Type B pancreatic cell (in vitro differentiated cells): ENCODE measurements at regions not wholly inside any gene's neighbourhood (a gene's known extent, or its start where the extent isn't known, plus 50 kb on each side); places are given as distances from the start of the nearest gene placed in this dataset.
A peak's percentile ranks its signal among the peaks of the same experiment; 100 is the strongest.

Experiments
- DNase-seq: peaks from one replicate; pipeline ENCODE4 v3.0.0; 2021; ENCODE audit warnings: mixed read lengths; ENCODE audit not compliant: unreplicated experiment; ENCODE audit errors: extremely low spot score
- H3K27ac Mint-ChIP-seq: 2 replicates; pipeline ENCODE4 v1.8.0; 2021; ENCODE audit warnings: mild to moderate bottlenecking, mixed read lengths
- H3K27me3 Mint-ChIP-seq: 2 replicates; pipeline ENCODE4 v1.8.0; 2021; ENCODE audit warnings: mixed read lengths
- H3K36me3 Mint-ChIP-seq: 2 replicates; pipeline ENCODE4 v1.8.0; 2021; ENCODE audit warnings: mixed read lengths
- H3K4me1 Mint-ChIP-seq: one replicate; pipeline ENCODE4 v1.8.0; 2021; ENCODE audit warnings: mixed read lengths; ENCODE audit not compliant: unreplicated experiment
- H3K4me3 Mint-ChIP-seq: 2 replicates; pipeline ENCODE4 v1.8.0; 2021; ENCODE audit warnings: mild to moderate bottlenecking, mixed read lengths
- H3K9me3 Mint-ChIP-seq: 2 replicates; pipeline ENCODE4 v1.8.0; 2021; ENCODE audit warnings: mixed read lengths
- CTCF ChIP-seq: fragments of 200-600 bp; sonication (generic); conservative IDR thresholded peaks from 2 replicates; pipeline ENCODE4 v1.5.0; 2021; ENCODE audit warnings: antibody characterized with exemption, mild to moderate bottlenecking

GRCh38 chr7:149622444-149623210, 125.0 kb upstream of the ZNF746 start:
- Mint-ChIP-seq H3K4me1 (peaks cover 33% of the 10 kb centered on the region), H3K27me3 (no peaks in the 10 kb centered on the region), H3K4me3 (peak overlapping the region; percentile 98), H3K9me3 (no peaks in the 10 kb centered on the region), H3K27ac (no peak overlapping the region), H3K36me3 (peaks cover 10% of the 10 kb centered on the region)
- no peak for TF ChIP-seq CTCF
- no peak for DNase-seq

DNA sequence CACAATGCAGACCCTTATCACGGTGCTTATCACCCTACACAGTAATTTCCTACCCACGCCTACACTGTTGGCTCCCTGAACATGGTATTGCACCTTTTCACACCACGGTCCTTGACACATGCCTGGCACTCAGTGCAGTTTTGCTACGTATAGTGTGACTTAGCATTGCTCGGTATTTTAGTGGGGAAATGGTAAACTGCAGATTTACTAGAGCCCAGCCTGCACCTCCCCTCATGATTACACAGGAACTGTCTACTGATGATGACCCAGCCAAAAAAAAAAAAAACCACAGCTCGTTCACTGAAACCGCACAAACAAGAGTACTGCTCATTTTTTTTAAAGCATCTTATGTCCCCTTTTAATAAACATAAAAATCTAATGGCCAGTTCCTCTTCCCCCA, 124.2 kb upstream of the ZNF746 start:
- TF ChIP-seq CTCF: no peak
- peaks cover 16% of the 10 kb centered on the region for H3K36me3 Mint-ChIP-seq
- H3K4me3 Mint-ChIP-seq: peak overlapping the region; percentile 52
- DNase-seq: no peak
- no peaks in the 10 kb centered on the region for H3K27me3 Mint-ChIP-seq
- H3K27ac Mint-ChIP-seq: no peak overlapping the region
- H3K4me1 Mint-ChIP-seq: peaks cover 33% of the 10 kb centered on the region
- no peaks in the 10 kb centered on the region for H3K9me3 Mint-ChIP-seq

- no peak overlapping the region for H3K4me3 Mint-ChIP-seq
- H3K9me3 Mint-ChIP-seq: no peaks in the 10 kb centered on the region
- DNase-seq: no peak
- peaks cover 16% of the 10 kb centered on the region for H3K36me3 Mint-ChIP-seq
- H3K27me3 Mint-ChIP-seq: no peaks in the 10 kb centered on the region
- H3K27ac Mint-ChIP-seq: no peak overlapping the region
- TF ChIP-seq CTCF: no peak
- H3K4me1 Mint-ChIP-seq: peaks cover 30% of the 10 kb centered on the region
Measured at GRCh38 chr7:149620961-149621360, 123.4 kb upstream of the ZNF746 start.

- Mint-ChIP-seq H3K36me3 (peaks cover 40% of the 10 kb centered on the region), H3K4me3 (no peak overlapping the region), H3K27ac (no peak overlapping the region), H3K9me3 (no peaks in the 10 kb centered on the region), H3K27me3 (no peaks in the 10 kb centered on the region), H3K4me1 (peaks cover 2% of the 10 kb centered on the region)
- DNase-seq: no peak
- TF ChIP-seq CTCF: no peak
Measured at GRCh38 chr7:149616898-149617297, 119.3 kb upstream of the ZNF746 start.

DNA sequence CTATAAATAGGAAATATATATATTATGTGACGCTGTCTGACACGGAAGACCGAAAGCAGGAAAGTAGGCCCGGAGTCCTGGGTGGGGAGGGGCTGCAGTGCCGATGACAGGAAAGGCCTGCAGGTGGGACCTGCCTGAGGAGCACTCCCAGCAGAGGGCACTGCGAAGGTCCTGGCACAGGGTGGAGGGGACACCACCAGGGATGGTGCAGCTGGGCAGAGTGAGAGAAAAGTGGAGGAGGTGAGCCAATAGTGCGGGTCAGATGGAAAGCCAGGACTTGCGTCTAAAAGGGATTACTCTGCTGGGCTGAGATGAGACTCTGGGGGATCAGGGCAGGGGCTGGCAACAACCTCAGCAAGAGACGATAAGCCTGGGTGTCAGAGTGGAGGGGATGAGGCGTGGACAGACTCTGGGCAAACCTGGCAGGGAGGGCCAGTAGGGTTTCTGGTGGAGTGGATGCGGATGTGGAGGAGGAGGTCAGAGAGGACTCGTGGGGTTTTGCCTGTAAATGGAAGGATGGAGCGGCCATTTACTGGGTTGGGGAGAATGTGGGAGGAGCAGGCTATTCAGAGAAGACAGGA, 118.2 kb upstream of the ZNF746 start:
- no peak for TF ChIP-seq CTCF
- Mint-ChIP-seq H3K36me3 (peaks cover 41% of the 10 kb centered on the region), H3K27me3 (no peaks in the 10 kb centered on the region), H3K4me3 (no peak overlapping the region), H3K27ac (no peak overlapping the region), H3K4me1 (no peaks in the 10 kb centered on the region), H3K9me3 (no peaks in the 10 kb centered on the region)
- no peak for DNase-seq
